ENCODE measurements at regions not wholly inside any gene's neighbourhood (a gene's known extent, or its start where the extent isn't known, plus 50 kb on each side); places are given as distances from the start of the nearest gene placed in this dataset.
"Not testable (repeated sequence)": the region's sequence is repeated elsewhere in the genome, so short reads cannot be mapped to it uniquely, and the experiment has no call there.

DNA sequence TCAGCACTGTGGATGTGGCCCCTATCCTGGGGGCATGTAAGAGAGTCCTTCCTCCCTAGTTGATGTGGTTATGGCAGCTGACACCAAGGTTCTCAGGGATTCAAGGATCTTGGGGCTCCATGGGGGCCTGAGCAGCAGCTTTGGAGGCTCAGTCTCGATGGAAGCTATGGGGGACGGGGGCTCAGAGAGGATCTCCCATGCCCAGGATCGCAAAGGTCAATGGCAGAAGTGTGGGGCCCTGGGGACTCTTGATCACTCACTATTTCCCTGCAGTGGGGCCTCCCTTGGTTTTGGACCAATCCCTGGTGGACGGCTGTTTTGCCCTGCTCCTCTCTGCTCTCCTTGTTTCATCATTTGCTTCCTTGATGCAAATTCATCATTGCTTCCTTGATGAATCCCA is 885.9 kb downstream of the CDH8 start:
- no peak for DNase-seq

DNA sequence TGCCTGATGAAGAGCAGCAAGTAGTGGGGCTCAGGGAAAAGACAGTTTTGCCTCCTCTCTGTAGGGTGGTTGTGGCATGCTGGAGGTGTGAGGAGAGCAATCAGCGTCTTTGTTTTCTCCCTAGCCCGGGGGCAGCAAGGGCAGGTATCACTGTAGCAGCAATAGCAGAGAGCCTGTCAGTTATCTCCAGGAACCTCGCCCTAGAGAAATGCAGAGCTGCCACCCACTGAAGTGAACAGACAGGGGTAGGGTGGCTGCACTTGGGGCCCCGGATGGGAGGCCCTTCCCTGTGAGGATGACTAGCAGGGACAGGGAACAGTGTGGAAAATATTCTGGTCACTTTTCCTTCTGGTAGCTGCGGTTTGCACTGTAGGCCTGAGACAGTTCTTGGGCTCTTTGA is 886.5 kb downstream of the CDH8 start:
- no peak for DNase-seq

DNA sequence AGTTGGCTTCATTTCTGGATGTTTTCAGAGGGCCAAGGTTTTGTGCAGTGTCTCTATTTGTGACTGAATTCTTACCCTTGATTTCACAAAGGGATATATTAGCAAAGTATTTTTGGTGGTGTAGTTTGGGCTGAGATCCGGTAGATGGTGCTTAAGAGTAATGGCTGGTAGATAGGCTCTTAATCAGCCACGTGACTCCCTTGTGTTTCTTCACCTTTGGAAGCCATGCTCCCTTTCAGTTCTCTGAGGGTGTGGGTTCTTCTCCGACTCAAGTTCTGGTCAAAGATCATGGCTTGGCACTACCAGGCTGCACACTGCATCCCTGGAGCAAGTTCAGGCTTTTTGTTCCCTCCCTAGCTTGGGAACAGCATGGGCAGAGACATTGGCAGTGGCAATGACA is 887.3 kb downstream of the CDH8 start:
- no peak for DNase-seq

DNA sequence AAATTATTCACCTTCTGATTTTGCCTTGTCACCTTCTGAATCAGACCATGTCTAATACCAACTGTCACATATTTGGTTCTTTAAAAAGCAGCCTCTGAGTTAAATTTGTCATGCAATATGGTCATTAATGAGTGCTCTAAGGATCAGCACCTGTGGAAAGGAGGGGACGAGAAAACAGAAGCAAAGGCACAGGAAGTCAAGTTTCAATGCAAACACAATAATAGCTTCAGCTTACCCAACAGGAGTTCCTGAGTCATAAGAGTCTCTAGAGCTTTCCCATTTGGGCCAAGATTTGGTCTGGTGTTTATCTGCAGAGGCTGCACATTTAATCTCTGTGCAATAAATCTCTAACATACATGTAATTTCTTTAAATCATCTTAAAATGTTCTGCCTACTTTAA is 889.8 kb downstream of the CDH8 start:
- DNase-seq, result no peak

DNA sequence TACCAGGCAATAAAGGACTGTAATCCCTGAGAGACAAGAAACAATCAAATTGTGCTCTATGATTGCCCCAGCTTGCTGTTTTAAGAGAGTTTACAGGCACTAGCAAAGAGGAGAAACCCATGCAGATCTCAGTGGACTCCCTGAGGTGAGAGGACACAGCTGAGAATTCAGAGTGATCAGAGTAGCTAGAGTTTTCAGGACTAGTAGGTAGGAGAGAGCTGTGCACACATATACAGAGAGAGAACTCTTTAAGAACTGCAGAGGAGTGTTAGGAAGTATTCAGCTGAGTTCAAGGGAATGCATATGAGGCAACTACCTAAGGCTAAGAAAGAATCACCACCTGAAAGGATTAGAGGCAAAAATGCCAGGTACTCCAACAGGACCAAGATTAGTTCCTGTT is 904.8 kb downstream of the CDH8 start:
- DNase-seq, result no peak

DNA sequence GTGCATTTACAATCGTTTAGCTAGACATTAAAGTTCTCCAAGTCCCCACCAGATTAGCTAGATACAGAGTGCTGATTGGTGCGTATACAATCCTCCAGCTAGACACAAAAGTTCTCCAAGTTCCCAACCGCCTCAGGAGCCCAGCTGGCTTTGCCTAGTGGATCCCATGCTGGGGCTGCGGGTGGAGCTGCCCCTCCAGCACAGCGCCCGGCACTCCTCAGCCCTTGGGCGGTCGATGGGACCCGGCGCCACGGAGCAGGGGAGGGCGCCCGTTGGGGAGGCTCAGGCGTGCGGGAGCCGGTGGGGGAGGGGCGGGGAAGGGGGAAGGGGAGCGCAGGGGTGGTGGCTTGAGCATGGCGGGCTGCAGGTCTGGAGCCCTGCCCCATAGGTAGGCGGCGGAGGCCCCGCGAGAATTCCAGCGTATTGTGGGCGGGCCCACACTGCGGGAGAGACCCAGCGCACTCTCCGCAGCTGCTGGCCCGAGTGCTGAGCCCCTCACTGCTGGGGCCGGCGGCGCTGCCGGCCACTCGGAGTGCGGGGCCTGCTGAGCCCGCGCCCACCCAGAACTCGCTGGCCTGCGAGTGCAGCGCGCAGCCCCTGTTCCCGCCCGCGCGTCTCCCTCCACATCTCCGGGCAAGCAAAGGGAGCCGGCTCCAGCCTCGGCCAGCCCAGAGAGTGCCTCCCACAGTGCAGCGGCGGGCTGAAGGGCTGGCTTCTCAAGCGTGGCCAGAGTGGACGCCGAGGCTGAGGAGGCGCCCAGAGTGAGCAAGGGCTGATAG is 907.5 kb downstream of the CDH8 start:
- DNase-seq, result no peak

DNA sequence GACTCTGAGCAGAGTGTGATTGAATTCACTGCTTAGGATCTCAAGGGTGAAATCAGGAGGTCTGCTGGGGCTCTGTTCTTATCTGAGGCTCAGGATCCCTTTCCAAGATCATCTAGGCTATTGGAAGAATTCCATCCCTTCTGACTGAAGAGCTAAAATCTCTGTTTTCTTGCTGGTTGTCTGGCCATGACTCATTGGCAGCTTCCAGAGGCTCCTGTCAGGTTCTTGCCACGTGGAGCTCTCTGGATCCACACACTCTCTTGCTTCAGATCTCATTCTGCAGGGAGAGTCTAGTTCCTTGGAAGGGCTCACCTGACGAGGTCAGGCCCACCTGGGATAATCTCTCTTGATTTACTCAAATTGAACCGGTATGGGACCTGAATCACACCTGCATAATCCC is 930.7 kb downstream of the CDH8 start:
- no peak for DNase-seq

DNA sequence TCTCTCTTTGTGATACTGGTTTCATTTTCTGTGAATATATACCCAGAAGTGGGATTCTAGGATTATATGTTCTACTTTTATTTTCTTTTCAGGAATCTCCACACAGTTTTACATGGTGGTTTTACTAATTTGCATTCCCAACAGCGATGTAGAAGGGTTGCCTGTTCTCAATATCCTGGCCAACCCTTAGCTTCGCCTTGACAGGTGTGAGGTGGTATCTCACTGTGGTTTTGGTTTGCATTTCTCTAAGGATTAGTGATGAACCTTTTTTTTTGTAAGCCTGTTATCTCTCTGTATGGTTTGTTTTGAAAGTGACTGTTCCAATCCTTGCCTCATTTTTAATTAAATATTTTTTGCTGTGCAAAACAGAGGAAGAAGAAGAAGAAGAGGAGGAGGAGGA is 937.7 kb downstream of the CDH8 start:
- no peak for DNase-seq

DNA sequence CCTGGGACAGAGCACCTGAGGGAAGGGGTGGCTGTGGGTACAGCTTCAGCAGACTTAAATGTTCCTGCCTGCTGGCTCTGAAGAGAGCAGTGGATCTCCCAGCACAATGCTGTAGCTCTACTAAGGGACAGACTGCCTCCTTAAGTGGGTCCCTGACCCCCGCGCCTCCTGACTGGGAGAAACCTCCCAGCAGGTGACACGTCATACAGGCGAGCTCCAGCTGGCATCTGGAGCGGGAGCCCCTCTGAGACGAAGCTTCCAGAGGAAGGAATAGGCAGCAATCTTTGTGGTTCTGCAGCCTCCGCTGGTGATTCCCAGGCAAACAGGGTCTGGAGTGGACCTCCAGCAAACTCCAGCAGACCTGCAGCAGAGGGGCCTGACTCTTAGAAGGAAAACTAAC is 944.9 kb downstream of the CDH8 start:
- not testable (repeated sequence) for DNase-seq

DNA sequence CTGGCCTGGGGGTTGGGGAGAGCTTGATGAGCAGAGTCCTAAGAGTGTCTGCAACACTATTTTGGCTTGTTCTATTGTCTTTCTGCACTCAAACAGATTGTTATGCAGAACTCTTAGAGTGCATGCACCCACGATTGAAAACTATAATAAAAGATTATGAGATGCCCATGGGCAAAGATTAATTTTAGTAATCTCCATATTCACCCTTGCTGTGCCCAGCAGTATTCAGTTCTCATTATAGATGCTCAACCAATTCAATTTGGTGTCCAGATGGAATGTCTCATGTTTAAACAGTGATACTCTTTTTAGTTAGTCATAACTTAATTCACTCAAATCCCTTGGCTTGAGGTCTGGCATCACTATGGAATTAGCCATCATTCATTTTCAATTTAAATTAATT is 952.5 kb downstream of the CDH8 start:
- DNase-seq, result no peak

DNA sequence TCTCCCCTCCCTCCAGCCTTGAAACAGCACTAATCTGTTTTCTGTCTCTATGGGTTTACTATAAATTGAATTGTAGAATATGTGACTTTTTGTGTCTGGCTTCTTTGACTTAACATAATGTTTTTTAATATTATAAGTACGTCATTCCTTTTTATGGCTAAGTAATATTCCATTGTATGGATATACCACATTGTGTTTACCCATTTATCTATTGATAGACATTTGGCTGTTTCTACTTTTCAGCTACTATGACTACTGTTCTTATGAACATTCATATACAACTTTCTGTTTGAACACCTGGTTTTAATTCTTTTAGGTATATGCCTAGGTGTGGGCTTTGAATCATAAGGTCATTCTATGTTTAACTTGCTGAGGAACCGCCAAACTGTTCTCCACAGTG is 961.9 kb downstream of the CDH8 start:
- no peak for DNase-seq

DNA sequence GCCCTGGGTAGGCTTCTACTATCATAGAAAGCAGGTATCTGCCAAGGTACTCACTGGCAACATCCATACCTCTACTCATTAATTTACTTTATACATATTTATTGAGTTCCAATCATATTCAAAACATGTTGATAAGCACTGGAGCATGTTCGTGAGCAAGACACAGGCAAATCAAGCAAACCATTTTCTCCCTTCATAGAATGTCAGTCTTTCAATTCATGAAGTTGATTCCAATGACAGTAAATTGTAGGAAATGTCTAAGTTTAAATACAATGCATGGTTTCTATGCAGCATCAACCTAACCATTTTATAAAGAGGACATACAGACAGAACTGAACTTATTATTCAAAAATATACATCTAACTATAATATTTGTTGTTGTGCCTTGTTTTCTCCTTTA is 978.6 kb downstream of the CDH8 start:
- DNase-seq, result no peak

DNA sequence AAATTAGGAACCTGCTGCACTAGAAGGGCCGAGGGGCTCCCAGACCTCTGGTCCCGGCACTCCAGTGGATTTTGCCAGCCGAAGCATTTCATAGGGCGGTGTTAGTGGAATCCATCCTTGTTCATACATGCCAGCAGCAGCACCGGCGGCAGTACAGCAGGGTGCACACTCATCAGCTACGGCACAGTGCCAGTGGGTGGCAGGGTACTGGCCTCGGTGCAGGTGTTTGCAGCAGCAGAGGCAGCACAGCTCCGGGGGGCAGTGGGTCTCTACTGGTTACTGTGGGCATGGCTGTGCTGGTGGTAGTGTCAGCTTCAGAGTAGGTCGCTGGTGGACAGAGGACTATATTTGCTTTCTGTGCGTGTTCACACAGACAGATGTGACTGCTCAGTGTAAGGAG is 985.7 kb downstream of the CDH8 start:
- DNase-seq, result no peak

DNA sequence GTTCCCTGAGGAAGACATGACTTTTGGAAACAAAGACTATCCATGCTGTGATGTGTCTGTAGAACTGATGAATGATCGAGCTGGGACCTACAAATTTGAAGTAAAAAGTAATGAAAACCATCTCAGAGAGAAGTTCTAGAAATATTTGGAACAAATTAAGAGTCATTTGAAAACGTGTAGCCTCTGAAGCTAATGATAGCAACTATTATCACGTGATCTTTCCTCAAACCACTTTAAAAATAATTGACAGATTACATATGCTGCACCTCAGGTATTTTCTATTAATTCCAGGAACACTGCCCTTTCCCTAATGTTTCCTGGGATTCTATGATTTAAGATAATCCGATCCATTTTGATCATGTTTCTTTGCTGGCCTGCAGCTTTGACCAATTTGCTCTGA is 990.3 kb downstream of the CDH8 start:
- DNase-seq, result no peak

DNA sequence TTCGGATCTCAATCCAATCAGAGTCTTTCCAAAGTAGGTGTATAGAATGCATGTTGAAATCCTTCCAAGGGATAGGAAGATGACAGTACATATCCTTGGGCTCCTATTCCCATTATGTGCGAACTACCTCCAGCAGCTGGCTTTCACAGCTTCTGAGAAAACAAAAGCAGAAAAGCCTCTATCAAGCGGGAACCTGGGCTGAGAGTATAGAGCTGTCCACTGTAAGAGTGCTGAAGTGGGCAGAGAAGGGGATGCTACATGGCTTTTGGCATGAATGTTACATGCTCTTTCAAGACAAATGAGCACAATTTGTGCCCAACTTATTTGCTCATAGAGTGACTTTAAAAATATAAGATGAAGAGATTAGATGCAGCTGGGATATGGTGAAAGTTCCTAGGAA is 993.5 kb downstream of the CDH8 start:
- no peak for DNase-seq

DNA sequence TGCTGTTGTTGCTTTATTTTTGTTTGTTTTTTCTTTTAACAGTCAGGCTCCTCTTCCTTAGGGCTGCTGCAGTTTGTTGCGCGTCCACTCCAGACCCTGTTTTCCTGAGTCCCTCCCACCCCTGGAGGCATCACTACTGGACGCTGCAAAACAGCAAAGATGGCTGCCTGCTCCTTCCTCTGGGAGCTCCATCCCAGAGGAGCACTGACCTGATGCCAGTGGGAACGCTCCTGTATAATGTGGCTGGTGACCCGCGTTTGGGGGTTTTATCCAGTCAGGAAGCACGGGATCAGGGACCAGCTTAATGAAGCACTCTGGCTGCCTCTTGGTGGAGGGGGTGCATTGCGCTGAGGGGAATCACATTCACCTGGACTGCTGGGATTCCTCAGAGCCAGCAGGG is 1005.6 kb downstream of the CDH8 start:
- no peak for DNase-seq

DNA sequence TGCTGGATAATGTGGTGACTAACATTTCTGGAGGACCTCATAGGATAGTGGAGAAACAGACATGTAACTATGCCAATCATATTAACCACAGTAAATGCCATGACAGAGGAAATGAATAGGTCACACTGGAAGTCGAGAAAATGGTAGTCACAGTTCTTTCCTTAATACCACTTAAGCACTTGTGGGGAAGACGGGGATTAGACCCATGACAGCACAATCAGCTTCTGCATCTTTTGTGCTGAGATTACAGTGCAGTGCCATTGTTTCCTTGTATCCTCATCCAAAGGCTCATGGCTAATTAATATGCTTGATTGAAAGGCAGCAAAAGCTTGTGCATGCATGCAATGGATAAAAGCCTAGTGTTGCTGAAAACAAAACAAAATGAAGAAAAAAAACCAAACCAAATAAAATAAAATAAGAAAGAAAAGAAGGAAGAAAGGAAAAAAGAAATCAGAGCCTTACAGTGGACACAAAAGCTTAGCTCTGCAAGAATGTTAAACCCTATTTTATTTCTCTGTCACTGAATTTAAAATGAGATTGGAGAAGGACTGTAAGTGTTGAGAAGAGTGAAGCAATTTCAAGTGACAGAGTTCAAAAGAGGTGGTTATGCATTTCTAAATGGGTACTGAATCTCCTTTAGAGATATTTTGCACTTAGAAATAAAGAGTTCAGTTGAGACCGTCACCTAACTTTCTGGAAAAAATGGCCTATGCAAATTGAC is 1011.9 kb downstream of the CDH8 start:
- no peak for DNase-seq

DNA sequence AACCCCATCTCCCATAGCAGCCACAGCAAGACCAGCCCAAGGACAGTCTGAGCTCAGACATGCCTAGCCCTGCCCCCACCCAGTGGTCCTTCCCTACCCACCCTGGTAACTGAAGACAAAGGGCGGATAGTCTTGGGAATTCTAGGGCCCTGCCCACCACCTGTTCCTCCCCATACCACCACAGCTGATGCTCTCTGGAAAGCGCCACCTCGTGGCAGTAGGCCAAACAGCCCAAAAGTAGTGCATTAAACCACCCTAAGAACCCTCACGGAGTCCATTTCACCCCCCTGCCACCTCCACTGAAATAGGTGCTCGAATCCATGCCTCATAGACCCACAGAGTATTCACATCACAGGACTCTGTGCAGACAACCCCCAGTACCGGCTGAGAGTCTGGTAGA is 1021.4 kb downstream of the CDH8 start:
- no peak for DNase-seq

DNA sequence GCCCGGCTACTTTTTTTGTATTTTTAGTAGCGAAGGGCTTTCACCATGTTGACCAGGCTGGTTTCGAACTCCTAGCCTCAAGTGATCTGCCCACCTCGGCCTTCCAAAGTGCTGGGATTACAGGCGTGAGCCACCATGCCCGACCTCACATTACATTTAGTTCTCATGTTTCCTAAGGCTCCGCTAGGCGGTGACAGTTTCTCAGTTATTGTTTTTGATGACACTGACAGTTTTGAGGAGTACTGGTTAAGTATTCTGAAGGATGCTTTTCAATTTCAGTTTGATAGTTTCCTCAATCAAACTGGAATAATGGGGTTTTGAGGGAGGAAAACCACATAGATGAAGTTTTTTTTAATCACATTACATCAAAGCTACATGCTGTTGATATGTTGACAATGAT is 1028.5 kb downstream of the CDH8 start:
- DNase-seq, result no peak

DNA sequence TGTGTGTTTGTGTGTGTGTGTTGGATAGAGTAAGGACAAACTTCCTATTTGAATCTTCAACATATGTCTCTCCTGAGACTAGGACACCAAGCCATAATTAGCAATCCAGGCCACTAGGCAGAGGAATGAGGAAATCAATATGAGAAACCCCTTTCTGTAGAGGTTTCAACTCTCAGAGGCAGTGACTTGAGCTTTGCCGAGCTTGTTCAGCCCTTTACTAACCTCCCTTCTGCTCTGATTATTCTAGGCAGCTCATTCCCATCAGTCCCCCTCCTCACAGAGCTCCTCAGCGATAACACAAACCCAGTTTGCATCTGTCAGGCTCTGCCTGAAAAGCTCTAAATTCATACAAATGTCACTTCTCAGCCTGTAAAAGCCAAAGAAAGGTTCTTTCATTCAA is 1030.3 kb downstream of the CDH8 start:
- DNase-seq, result no peak

DNA sequence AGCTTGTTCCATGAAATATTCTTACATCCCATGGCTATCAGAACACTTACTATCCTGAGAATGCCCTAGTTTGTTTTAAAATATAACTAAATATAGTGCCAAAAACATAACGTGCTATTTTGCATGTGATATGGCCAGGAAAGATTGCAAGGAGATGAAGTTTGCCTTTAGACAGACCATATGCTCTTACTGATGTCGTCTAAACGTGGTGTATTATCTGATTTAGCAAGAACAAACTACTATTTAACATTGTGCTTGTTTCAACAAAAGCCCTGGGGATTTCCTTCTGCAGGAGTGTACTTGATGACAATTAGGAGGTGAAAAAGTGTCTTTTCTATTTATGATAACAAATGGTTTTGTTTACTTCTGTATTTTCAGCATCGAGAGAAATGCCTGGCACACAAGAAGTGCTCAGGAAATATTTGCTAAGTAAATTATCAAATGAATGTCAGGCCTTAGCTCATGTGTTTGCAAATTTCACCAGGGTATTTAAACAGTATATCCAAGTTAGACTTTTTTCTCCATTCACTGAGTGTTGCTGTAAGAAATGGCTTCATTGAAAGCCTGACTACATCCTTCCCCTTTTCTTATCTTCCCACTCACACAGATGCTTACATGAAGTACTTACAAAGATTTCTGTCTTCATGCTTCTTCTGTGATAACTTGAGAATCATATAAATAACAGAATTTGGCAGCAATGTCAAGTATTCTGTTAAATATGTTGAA is 1033.6 kb downstream of the CDH8 start:
- DNase-seq, result no peak

DNA sequence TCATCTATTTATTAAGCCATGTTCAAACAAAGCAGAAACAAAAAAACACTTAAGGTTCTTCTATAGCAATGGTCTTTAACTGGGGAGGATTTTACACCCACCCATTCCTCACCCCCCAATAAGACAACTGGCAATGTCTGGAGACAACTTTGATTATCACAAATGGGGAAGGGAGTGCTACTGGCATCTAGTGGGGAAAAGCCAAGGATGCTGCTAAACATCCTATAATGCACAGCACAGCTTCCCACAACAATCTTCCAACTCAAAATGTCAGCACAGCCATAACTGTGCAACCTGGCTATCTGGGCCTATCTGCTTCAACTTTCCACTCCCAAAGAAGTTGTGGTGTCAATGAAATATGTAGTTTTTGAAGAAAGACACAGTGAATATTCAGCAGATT is 1044.4 kb downstream of the CDH8 start:
- no peak for DNase-seq

DNA sequence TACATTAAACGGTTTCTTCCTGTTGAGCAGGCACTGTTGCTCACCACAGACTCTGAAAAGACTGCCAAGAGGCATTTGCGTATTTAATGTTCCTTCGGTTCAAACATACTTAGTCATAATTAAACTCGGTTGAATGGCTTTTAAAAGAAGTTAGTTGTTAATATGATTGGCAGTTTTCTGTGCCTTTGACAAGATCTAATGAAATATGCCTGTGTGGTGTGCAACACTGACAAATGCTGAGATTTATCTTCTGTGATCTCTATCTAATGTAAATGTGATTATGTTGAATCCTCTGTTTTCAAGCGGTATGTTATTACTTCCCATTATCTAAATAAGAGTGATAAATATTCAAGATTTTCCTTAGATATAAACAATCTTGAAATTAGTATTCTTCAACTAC is 1046.6 kb downstream of the CDH8 start:
- DNase-seq, result no peak

DNA sequence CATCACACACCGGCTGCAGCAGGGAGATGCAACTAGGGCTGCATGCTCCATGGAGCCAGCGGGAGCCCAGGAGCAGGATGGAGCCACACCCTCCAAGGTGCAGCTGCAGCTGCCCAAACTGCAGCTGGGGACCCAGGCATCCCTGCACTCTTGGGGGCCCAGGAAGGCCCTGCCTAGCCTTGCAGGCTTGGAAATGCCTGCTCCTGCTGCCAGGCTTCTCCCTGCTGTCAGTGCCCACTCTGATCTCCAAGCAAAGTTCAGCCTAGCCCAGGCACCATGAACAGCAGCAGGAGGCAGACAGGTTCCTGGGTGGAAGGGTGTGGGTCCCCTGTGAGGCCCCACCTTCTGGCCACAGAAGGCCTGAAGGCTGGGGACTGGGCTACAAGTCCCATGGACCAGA is 1057.1 kb downstream of the CDH8 start:
- no peak for DNase-seq
